ENCODE measurements at regions not wholly inside any gene's neighbourhood (a gene's known extent, or its start where the extent isn't known, plus 50 kb on each side); places are given as distances from the start of the nearest gene placed in this dataset.
"Not testable (repeated sequence)": the region's sequence is repeated elsewhere in the genome, so short reads cannot be mapped to it uniquely, and the experiment has no call there.

- FAIRE-seq; H3K27ac ChIP-seq (ENCODE audit: insufficient read depth, low read depth, low read length); dilution Hi-C loops (cut with MboI; ENCODE audit: extremely low pct_ligation_motif_present, low sequenced_read_pairs); H3K36me3 ChIP-seq (ENCODE audit: control insufficient read depth in 2 of 2, extremely low read depth in 1 of 2, insufficient read depth in 2 of 2, low read length in 2 of 2); H3K4me2 ChIP-seq (ENCODE audit: insufficient read depth, low read length); intact Hi-C loops (cut with micrococcal nuclease); H2AFZ ChIP-seq (ENCODE audit: low read depth, low read length); H4K20me1 ChIP-seq (replicated peaks; ENCODE audit: control insufficient read depth, extremely low read depth, insufficient read depth, low read length); H3K9me3 ChIP-seq (replicated peaks; ENCODE audit: control insufficient read depth, insufficient read depth, low read length); H3K4me1 ChIP-seq (ENCODE audit: control insufficient read depth, extremely low read depth, insufficient read depth, low read length); CTCF ChIA-PET; H3K9ac ChIP-seq (replicated peaks; ENCODE audit: extremely low read depth, insufficient read depth, low read length); H3K4me3 ChIP-seq (replicated peaks in 1 of 3; ENCODE audit: insufficient read depth in 1 of 3, low read depth in 1 of 3, low read length in 3 of 3); DNase-seq (ENCODE audit: low read depth, low spot score); BruUV-seq (replicated peaks); H3K27me3 ChIP-seq (ENCODE audit: control insufficient read depth in 2 of 2, insufficient read depth in 2 of 2, low read length in 2 of 2); H3K79me2 ChIP-seq (ENCODE audit: control insufficient read depth, insufficient read depth, low read length); H3K9me1 ChIP-seq (replicated peaks; ENCODE audit: control insufficient read depth, extremely low read depth, insufficient read depth, low read length); POLR2A ChIA-PET: not testable (repeated sequence)
Measured at GRCh38 chrX:134045372-134045771, 60.0 kb upstream of the GPC3 start.

DNA sequence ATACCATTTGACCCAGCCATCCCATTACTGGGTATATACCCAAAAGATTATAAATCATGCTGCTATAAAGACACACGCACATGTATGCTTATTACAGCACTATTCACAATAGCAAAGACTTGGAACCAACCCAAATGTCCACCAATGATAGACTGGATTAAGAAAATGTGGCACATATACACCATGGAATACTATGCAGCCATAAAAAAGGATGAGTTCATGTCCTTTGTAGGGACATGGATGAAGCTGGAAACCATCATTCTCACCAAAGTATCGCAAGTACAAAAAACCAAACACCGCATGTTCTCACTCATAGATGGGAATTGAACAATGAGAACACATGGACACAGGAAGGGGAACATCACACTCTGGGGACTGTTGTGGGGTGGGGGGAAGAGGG lies 81.7 kb upstream of the GPC3 start:
- H3K79me2 ChIP-seq (ENCODE audit: control insufficient read depth, insufficient read depth, low read length); CTCF ChIA-PET; BruUV-seq (replicated peaks); H3K9ac ChIP-seq (replicated peaks; ENCODE audit: extremely low read depth, insufficient read depth, low read length); H3K9me3 ChIP-seq (replicated peaks; ENCODE audit: control insufficient read depth, insufficient read depth, low read length); H3K36me3 ChIP-seq (ENCODE audit: control insufficient read depth in 2 of 2, extremely low read depth in 1 of 2, insufficient read depth in 2 of 2, low read length in 2 of 2); H2AFZ ChIP-seq (ENCODE audit: low read depth, low read length); H3K4me1 ChIP-seq (ENCODE audit: control insufficient read depth, extremely low read depth, insufficient read depth, low read length); H3K4me2 ChIP-seq (ENCODE audit: insufficient read depth, low read length); H3K27me3 ChIP-seq (ENCODE audit: control insufficient read depth in 2 of 2, insufficient read depth in 2 of 2, low read length in 2 of 2); H3K4me3 ChIP-seq (replicated peaks in 1 of 3; ENCODE audit: insufficient read depth in 1 of 3, low read depth in 1 of 3, low read length in 3 of 3); H3K27ac ChIP-seq (ENCODE audit: insufficient read depth, low read depth, low read length); intact Hi-C loops (cut with micrococcal nuclease); H3K9me1 ChIP-seq (replicated peaks; ENCODE audit: control insufficient read depth, extremely low read depth, insufficient read depth, low read length); DNase-seq (ENCODE audit: low read depth, low spot score); POLR2A ChIA-PET; FAIRE-seq; H4K20me1 ChIP-seq (replicated peaks; ENCODE audit: control insufficient read depth, extremely low read depth, insufficient read depth, low read length); dilution Hi-C loops (cut with MboI; ENCODE audit: extremely low pct_ligation_motif_present, low sequenced_read_pairs): not testable (repeated sequence)

DNA sequence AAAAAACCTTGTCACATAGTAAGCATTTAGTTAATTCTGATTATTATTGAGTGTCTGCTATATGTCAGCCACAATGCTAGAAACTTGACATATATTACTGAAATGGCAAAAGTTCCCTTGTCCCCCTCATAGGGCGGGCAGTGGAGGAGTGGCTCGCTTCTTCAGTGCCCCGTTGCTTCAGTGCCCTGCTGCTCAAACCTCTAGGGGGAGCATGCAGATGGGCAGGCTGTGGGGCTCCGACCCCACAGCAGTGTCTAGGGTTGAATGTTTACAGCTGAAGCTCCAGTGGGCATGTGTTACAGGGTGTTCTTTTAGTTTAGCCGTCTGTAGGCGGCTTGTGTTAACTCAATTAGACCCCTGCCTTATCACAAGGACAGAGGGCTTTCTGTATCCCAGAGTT lies 86.5 kb upstream of the GPC3 start:
- H3K36me3 ChIP-seq (ENCODE audit: control insufficient read depth in 2 of 2, extremely low read depth in 1 of 2, insufficient read depth in 2 of 2, low read length in 2 of 2); H3K4me3 ChIP-seq (replicated peaks in 1 of 3; ENCODE audit: insufficient read depth in 1 of 3, low read depth in 1 of 3, low read length in 3 of 3); BruUV-seq (replicated peaks); dilution Hi-C loops (cut with MboI; ENCODE audit: extremely low pct_ligation_motif_present, low sequenced_read_pairs); CTCF ChIA-PET; H3K9me3 ChIP-seq (replicated peaks; ENCODE audit: control insufficient read depth, insufficient read depth, low read length); intact Hi-C loops (cut with micrococcal nuclease); H4K20me1 ChIP-seq (replicated peaks; ENCODE audit: control insufficient read depth, extremely low read depth, insufficient read depth, low read length); H2AFZ ChIP-seq (ENCODE audit: low read depth, low read length); FAIRE-seq; H3K79me2 ChIP-seq (ENCODE audit: control insufficient read depth, insufficient read depth, low read length); H3K4me2 ChIP-seq (ENCODE audit: insufficient read depth, low read length); H3K27ac ChIP-seq (ENCODE audit: insufficient read depth, low read depth, low read length); H3K27me3 ChIP-seq (ENCODE audit: control insufficient read depth in 2 of 2, insufficient read depth in 2 of 2, low read length in 2 of 2); H3K9ac ChIP-seq (replicated peaks; ENCODE audit: extremely low read depth, insufficient read depth, low read length); H3K4me1 ChIP-seq (ENCODE audit: control insufficient read depth, extremely low read depth, insufficient read depth, low read length); DNase-seq (ENCODE audit: low read depth, low spot score); POLR2A ChIA-PET; H3K9me1 ChIP-seq (replicated peaks; ENCODE audit: control insufficient read depth, extremely low read depth, insufficient read depth, low read length): not testable (repeated sequence)
